ENCODE measurements at regions not wholly inside any gene's neighbourhood (a gene's known extent, or its start where the extent isn't known, plus 50 kb on each side); places are given as distances from the start of the nearest gene placed in this dataset.
"Not testable (repeated sequence)": the region's sequence is repeated elsewhere in the genome, so short reads cannot be mapped to it uniquely, and the experiment has no call there.

DNA sequence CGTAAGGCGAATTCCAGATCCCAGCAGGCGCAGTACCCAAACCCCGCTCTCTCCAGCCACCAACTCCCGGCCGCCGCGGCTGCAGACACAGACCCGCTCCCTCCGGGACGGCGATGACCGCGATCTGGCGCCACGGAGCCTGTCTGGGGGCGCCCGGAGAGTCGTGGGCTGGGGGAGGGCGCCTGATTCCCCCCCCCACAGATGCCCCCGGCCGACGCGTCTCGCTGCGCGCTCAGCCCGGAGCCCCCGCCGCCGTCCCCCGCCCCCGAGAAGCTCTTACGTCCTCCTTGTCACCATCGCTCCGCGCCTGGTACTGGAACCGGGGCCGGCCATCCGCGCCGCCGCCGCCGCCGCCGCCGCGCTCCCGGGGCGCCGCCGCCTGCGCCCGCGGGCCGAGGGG lies 173.6 kb downstream of the ATP6V0E2 start:
- not testable (repeated sequence) for DNase-seq

DNA sequence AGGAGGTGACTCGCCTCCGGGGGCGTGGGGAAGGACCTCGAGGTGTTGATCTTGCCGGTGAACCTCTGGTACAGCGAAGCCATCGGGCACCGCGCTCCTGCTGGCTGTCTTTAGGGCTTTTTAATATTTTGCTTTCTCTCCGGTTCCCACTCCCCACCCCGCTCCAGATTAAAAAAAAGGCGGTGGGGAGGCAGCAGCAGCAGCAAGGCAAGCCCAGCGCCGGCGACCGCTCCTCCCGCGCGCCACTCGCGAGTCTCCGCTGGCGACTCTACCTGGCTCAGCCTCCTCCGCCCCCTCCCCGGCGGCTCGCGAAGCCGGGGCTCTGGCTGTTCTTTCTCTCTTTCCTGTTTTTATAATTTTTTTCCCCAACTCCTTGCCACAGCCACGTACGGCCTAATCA lies 174.0 kb downstream of the ATP6V0E2 start:
- not testable (repeated sequence) for DNase-seq

DNA sequence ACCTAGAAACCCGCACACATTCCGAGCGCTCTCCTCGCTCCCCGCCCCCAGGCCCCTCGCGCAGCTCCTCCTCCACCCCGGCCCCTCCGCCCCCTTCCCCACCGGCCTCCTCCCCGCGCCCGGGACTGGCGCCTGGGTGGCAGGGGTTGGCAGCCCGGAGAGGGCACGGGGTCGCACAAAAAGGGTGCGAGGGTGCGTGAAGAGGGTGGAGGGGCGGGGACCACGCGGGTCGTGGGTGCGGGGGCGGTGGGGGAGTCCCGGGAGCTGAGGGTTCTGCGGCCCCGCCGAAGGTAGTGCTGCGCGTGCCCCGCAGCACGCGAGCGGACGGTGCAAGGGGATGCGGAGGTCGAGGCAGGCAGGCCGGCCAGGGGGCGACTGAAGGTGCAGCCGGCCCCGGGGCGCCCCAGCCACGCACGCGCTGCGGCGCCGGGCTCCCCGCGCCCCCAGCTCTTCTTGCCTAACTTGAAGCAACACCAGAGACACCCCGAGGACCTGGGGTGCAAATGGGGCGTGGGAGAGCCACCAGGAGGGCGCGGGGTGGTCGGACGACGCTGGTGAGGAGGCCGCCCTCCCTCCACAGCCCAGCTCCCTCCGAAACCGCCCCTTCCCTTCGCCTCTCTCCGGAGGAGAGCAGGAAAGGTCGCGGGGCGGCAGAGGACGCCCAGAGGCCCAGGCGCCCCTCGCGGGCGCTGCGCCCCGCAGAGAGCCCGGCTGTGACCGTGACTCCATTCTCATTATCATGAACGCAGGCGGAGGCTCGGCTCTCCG lies 174.7 kb downstream of the ATP6V0E2 start:
- DNase-seq = not testable (repeated sequence)

DNA sequence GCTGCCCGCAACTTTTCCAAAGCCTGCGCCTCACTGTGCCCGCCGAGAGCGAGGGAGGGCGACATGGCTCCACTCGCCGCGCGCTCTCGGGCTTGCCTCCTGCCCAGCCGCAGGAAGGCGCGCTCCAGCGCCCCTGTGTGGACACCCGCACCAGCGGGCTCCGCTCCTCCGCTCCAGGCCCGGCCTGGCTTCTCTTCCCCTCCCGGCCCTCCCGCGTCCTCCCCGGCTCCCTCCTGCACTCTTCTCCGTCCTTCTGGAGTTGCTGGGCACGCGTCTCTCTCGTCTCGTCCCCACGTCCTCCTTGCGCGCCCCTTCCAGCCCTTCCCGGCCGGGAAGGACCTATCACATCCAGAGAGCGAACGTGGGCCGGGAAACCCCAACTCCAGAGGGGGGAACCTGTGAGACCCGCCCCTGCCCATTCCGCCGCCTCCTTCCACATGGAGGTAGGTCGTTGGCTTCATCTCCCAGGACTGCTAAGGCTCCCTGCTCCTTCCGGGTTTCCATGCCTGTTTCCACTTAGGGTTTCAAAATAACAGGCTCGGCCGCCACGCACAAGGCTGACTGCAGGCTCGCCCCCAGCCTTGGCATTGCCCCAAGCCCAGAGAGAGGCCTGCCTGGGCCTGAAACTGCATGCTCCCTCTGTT lies 175.4 kb downstream of the ATP6V0E2 start:
- DNase-seq = peak in 1 of 2 experiments; percentile 8

DNA sequence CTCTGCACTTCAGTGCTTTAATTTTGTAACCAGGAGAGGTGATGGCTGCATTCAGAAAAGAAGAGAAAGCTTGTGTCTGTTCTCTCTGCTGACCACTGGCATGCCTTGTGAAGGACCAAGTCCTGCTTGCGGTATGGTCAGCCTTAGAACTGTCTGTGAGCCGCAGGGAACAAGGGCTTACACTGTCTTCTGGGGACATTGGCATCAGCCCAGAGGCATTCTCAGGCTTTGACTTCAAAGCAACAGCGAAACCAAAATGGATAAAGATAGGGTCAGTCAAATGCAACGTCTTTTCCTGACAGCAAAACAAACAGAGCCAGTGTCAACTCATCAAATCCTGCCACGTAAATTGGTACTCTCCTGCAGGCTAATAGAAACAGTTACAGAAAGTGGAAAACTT lies 179.6 kb downstream of the ATP6V0E2 start:
- DNase-seq = not testable (repeated sequence)

DNA sequence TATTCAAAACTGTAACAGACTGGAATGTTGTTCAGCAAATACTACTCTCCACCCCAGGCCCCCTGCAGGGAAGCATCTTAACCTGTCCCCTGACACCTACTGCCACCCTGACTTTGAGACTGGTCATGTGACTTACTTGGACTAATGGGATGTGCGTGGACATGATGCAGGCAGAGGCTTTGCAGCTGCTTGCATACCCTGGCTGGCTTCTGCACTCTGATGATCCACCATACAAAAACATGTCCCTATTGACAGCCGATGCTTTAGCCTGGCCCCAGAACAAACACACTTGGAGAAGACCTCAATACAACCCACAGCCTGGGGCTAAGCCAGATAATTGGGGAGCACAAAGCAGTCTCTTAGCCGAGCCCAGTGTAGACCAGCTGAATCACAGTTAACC lies 180.5 kb downstream of the ATP6V0E2 start:
- DNase-seq = not testable (repeated sequence)

DNA sequence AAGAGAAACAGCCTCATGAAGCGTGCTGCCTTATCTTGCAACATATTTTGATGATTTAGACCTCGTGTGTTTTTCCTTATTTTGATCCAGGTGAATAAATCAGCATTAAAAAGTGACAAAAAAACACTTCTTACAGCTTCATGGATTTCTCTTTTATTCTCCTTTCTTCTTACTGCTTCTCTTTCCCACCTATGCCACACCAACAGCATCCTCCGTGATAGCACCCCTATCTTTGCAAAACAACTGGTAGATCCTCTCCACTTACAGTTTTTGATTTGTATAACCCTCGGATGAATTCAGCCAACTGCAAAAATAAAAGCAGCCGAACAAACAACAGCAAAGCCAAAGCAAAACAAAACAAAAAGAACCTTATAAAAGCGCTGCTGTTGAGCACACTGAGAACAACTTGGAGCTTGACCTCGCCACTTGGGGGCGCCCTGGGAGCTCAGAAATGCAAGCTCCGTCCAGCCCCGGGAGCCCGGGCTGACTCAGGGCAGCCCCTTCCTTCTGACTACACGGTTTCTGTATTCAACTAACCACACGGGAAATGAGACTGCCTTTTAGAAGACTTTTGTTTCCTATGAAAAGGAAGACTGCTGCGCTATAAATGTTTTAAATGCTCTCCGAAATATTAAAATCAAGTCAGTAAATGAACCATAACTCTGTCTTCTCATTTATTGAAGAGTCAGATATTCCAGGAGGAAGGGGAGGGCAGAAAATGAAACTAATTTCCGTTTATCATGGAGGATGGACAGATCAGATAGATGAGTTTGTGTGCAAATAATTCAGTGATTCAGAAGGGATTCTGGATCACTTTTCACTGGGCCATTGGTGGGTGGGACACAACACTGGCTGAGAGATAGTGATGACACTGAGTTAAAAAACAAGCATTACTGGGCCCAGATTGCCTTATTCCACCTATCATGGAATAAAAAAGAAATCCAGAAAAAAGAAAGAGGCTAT lies 186.8 kb downstream of the ATP6V0E2 start:
- not testable (repeated sequence) for DNase-seq

DNA sequence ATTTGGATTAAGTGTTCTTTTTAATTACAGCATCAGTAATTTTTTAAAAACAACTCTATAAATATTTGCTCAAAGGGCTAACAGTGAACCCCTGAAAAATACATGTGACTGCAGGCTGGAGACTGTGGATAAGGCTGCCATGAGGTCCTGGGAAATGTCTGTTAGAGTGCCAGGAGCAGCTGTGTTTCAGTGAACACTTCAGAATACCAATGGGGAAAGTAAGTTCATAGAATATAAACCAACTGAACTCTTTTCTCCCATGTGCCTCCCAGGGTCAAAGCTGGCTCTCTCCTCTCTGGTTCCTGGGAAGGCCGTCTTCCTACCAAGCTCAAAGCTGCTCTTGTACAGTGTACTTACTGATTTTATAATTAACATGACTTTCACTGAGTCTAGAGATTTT lies 189.4 kb downstream of the ATP6V0E2 start:
- DNase-seq = not testable (repeated sequence)

DNA sequence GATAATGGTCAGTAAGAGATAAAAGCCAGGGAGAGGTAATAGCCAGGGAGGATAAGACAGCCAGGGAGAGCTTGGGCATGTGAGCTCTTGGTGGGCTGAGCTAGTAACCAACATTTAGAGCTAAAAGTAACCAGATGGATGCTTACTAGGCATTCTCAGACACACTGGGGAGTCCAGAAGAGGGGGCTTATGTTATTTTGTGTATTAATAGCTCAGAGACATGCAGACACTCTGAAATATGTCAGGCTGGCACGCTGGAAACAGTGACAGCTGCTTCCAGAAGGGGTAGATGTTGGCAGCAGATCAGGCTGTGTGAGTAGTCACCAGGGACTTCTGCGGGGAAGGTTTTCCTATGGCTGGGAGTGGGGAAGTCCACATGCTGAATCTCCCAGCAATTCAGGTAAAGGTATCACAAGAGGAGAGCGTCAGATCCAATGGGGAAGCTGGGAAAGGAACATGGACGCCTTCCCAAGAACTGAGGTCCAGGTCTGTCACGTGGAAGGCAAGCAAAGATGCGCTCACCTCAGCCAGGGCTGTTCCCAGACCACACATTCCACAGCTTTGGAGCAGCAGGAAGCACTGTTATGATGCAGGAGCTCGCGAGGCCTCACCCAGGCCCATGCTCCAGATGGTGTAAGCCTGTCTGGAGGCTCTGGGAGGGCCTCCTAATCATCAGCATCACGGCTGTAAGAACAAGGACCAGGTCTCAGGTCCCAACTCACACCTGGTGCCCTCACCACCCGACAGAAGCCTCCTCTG lies 196.0 kb downstream of the ATP6V0E2 start:
- not testable (repeated sequence) for DNase-seq

DNA sequence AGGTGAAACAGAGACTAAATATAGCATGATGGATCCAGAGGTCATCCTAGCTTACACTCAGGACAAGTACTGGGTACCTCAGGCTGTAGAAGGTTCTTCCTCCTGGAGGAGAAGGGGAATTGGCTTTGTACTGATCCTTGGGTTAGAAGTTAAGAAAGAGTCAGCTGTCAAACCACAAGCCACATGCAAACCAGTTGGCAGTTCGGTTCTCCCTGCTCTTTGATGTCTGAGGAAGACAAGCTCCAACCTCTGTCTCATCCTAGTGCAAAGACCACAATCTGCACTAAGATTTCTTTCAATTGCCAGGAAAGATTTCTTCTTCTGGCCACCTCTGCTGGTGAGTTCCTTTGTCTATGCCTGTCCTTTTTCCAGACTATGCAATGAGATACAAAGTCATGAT lies 203.8 kb downstream of the ATP6V0E2 start:
- DNase-seq = not testable (repeated sequence)

DNA sequence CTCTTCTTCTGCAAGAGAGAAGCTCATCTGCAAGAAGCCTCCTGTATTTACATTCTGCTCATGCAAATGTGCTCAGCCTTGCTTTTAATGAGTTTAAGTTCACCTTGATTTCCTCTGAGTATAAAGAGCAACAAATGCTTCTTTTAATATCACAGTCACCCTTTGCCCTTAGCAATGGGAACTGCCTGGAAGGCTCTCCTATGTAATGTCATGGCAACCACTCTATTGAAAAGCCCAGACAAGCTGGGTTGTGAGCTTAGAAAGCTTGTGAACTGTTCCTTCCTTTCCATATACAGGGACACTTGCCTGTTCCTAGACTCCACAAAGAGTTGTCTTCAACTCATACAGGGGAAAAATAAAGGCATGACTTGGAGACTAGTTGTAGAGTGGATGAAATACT lies 208.1 kb downstream of the ATP6V0E2 start:
- DNase-seq = not testable (repeated sequence)

DNA sequence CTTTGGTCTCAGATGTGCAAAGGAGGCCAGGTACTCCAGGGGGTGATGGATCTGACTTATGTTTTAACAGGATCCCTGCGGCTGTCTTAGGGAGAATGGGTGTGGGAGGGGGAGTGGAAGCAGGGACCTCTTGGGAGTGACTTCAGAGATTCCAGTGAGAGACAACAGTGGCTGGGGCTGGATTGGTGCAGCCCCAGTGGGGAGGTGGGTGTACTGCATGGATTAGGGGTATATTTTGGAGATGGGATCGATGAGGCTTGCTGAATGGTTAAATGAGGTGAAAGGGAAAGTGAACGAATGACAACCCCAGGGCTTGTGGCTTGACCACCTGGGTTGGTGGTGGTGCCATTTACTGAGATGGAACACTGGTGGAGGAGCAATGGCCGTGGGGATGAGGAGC lies 211.0 kb downstream of the ATP6V0E2 start:
- not testable (repeated sequence) for DNase-seq

DNA sequence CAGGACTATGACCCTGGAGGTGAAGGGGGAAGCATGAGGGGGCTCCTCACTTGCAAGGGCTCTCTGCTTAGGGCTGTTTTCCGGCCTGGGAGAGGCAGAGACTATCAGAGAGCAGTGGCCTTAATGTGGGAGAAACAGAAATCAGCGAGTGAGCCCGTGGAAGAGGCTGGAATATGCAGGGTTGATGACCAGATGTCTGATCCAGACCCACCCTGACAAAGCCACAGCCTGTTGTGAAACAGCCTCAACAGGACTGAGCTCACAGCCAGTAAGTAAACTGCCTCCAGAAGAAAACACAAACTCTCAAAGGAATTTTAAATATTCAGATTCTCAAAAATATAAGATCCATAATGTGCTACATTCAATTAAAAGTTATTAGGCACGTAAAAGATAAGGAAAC lies 213.7 kb downstream of the ATP6V0E2 start:
- DNase-seq = not testable (repeated sequence)

DNA sequence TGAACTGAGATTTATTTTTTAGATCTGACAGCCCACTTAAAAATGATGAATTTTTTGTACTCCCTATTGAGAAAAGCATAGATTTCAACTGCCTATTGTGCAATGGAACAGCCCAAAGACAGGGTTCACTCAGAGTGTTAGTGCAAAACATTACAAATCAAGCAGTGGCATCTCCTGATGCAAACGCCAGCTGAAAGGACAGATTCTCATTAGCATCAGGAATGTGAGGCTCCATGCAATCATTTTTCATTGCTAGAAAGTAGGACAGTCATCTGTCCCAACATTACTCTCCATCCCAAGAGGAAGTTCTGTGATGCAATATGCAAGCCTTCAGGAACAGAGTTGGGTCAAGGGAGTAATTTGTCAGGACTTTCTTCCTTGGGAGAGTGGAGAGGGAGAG lies 215.4 kb downstream of the ATP6V0E2 start:
- not testable (repeated sequence) for DNase-seq

DNA sequence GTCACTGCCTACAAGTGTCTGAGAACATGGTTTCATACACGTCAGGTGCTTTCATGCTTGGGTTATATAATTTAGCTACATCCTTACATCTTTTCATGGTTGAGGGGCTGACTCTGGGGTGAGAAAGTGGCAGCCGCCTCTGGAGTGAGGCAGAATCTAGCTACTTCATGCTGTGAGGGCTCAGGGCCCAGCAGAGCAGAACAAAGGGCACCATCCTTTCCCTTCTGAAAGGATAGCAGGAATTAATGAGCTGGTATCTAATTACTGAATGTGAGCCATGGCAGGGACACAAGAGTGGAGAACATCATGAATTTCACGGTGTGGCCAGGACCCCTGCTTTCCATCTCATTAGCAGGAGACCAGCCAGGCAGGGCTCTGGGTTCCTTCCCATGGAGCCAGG lies 217.0 kb downstream of the ATP6V0E2 start:
- DNase-seq = not testable (repeated sequence)

DNA sequence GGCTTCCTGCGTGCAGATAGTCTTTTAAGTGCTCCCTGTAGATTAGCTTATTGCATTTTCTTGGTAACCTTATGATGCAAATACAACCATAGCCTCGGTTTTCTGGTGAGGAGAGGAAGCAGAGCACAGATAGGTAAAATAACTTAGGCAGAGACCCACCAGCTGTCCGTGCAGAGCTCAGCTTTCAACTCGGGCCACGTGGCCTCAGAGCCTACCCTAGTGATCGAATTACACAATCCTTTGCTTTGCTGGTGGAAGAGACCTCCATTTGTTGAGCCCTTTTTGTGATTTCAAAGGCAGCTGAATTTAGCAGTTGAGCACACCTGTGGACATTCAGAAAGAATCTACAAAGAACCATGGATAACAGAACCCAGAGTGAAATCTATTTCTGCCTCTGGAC lies 220.1 kb downstream of the ATP6V0E2 start:
- not testable (repeated sequence) for DNase-seq

DNA sequence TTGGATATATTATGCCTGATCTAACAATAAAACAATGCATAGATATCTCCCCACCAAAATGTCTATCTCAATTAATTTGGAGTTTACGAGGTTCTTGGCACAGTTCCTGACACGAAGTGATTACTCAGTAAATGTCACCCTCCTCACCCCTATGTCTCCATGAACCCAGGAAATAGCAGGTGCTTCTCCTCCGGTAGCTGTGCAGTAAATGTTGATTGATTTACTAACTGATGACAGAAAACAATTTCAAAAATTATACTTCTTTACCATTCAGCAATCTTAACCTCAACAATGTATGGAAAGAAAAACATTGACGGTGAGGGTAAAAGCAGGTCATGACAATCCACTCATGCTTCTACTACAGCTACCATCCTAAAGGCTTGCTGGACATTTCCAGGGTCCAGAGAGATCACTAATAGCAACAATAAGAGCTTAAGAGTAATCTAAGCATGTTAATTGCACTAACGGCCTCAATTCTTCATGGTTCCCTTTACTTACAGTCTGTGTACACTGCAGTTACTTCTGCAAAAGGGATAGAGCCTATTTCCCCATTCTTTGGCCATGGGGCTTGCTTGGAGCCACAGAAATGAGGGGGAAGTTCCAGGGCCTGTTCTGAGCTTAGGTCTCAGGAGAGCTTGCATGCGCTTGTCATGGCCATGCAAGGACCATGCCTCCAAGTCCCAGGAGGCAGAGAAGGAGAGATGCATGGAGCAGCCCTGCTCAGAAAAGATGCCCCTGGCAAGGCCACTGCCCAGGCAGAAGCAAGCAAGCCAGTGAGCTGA lies 222.6 kb downstream of the ATP6V0E2 start:
- not testable (repeated sequence) for DNase-seq

DNA sequence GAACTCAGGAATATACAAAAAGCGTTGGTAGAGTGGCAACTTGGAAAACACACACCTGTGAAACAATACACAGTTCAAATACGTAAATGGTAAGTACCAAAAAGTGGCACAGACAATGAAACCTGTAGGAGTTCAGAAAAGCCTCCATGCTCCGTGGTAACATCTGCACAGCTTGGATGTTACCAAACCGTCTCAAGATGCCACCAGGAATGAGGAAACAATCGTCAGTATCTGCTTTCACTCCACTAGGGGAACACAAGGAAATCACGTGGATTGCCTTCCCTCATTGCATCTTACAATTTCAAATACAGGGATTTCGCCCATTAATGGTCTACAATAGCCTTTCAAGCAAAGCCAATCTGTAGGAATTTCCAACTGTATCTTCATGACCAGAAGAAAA lies 224.6 kb upstream of the LRRC61 start:
- DNase-seq = not testable (repeated sequence)

DNA sequence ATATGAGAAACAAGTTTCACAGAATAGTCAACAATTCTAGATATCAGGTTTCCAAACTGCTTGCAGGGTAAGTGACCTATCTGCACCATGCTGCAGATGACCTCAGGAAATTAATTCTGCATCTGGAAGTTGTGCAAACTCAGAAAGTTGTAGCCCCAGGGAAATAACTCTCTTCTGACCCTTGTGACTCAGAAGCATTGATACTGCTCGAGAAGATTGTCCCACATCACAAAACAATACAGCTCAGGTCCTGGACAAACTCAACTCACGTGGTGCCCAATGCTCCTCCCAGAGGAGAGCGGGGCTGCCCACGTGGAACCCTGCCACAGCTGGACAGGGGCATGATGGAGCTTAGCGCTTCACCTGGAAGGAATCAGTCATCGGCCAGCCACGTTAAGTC lies 221.9 kb upstream of the LRRC61 start:
- DNase-seq = not testable (repeated sequence)

DNA sequence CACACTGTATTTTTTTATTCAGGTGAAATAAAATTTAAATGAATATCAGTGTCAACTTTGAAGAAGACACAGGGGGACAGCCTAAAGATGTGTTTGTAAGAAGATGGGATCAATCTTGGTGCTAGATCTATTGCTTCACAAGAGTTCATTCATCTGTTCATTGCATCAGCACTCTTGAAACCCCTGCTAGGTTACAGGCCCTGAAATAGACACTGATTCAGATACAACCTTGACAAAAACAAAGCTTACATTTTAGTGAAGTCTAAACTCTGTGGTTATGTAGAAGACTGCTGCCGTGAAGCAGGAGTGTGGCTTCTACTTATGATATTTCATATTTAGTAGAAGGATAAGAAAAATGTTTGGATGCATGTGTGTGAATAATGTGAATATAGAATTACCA lies 215.9 kb upstream of the LRRC61 start:
- DNase-seq = not testable (repeated sequence)

DNA sequence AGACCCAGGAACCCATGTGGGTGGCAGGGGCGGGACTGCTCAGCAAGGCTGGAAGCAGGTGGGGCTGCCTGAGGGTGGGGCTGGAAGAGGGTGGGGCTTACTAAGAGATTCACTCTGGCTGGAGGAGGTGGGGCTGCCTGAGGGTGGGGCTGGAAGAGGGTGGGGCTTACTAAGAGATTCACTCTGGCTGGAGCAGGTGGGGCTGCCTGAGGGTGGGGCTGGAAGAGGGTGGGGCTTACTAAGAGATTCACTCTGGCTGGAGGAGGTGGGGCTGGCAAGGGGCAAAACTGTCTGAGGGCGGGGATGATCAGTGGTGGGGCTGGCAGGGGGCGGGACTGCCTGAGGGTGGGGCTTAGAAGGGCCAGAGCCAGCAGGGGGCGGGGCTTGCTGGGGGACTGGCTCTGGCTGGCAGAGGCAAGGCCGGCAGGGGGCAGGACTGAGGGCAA lies 212.8 kb upstream of the LRRC61 start:
- not testable (repeated sequence) for DNase-seq

Measured in SHP77 (cell line).